Ectodermal cell (in vitro differentiated cells): ENCODE measurements at regions not wholly inside any gene's neighbourhood (a gene's known extent, or its start where the extent isn't known, plus 50 kb on each side); places are given as distances from the start of the nearest gene placed in this dataset.

Experiments
- H3K27ac ChIP-seq: 2 replicates; pipeline ENCODE4 v1.7.0; 2013; ENCODE audit warnings: mild to moderate bottlenecking, low read depth, low read length; ENCODE audit not compliant: insufficient read depth, poor library complexity, severe bottlenecking
- H3K27me3 ChIP-seq: 2 replicates; pipeline ENCODE4 v1.7.0; 2013; ENCODE audit warnings: mild to moderate bottlenecking, low read length; ENCODE audit not compliant: insufficient read depth, control insufficient read depth, poor library complexity, severe bottlenecking
- H3K36me3 ChIP-seq: one replicate; pipeline ENCODE4 v1.7.0; 2013; ENCODE audit warnings: low read length; ENCODE audit not compliant: control insufficient read depth, insufficient read depth
- H3K4me1 ChIP-seq: one replicate; pipeline ENCODE4 v1.7.0; 2013; ENCODE audit warnings: low read length; ENCODE audit not compliant: control insufficient read depth, insufficient read depth
- H3K4me3 ChIP-seq: 2 replicates; pipeline ENCODE4 v1.7.0; 2013; ENCODE audit warnings: low read depth, low read length, control low read depth; ENCODE audit not compliant: insufficient read depth
- H3K9me3 ChIP-seq: 2 replicates; pipeline ENCODE4 v1.7.0; 2013; ENCODE audit warnings: mild to moderate bottlenecking, low read length, moderate library complexity; ENCODE audit not compliant: control insufficient read depth
- WGBS, 2 experiments: methylation state at CpG; one replicate each; pipeline ENCODE4 v1.1.7; 2013; ENCODE audit warnings: missing lambda C conversion rate in 2 of 2; 5-methylcytosine and 5-hydroxymethylcytosine counted together

DNA sequence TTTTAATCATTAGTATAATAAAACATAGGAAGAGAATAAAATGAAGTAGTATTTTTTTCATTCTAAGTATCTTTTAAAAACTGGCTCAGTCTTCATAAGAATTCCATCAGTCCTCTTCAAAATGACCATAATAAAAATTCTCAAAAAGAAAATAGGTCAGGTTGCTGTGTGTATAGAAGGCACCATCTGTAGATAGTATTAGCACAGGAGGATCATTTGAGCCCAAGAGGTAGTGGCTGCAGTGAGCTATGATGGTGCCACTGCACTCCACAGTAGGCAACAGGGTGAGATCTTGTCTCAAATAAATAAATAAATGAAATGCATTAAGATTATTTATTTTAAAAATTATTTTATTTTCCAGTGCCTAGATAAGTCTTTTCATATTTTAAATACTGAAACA, 475.8 kb downstream of the ZNF804A start:
- H3K36me3 ChIP-seq: no peaks in the 10 kb centered on the region
- no peak overlapping the region for H3K27ac ChIP-seq
- no peak overlapping the region for H3K4me3 ChIP-seq
- no peaks in the 10 kb centered on the region for H3K27me3 ChIP-seq
- no peaks in the 10 kb centered on the region for H3K4me1 ChIP-seq
- H3K9me3 ChIP-seq: no peaks in the 10 kb centered on the region

GRCh38 chr2:185082749-185083148, 484.4 kb downstream of the ZNF804A start:
- no peak overlapping the region for H3K27ac ChIP-seq
- H3K4me3 ChIP-seq: no peak overlapping the region
- no peaks in the 10 kb centered on the region for H3K27me3 ChIP-seq
- no peaks in the 10 kb centered on the region for H3K4me1 ChIP-seq
- H3K36me3 ChIP-seq: no peaks in the 10 kb centered on the region
- H3K9me3 ChIP-seq: no peaks in the 10 kb centered on the region
- 88 to 90% methylated on average over 3 of the region's 3 CpGs for WGBS, 2 experiments

DNA sequence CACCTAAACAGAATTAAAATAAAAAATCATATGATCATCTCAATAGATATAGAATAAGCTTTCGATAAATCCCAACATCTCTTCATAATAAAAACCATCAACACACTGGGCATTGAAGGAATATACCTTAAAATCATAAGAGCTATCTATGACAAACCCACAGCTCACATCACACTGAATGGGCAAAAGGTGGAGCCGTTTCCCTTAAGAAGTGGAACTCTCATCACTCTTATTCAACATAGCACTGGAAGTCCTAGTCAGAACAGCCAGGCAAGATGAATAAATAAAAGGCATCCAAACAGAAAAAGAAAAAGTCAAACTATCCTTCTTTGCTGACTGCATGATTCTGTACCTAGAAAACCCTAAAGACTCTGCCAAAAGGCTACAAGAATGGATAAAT, 510.3 kb downstream of the ZNF804A start:
- Histone ChIP-seq H3K4me3 (no peak overlapping the region), H3K4me1 (no peaks in the 10 kb centered on the region), H3K36me3 (no peaks in the 10 kb centered on the region), H3K27ac (no peak overlapping the region), H3K9me3 (no peaks in the 10 kb centered on the region), H3K27me3 (no peaks in the 10 kb centered on the region)
- WGBS, 2 experiments: 86 to 95% methylated on average over 2 of the region's 2 CpGs

DNA sequence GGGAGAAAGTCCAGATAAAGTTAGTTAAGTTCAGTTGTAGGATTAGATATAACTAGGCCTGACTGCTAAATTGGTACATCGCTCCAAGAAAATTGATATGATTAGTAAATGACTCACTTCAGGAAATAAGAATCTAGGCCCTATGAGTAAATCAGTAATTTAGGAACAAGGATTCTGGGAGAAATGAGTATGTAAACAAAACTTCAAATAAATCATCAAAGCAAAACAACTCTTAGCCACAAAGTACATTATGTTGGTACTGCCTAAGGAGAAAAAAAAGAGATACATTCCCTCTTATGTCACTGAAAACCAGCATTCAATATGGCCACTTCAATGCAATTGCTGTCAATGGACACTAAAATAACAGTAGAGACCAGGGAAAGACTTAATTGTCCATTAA, 529.1 kb downstream of the ZNF804A start:
- Histone ChIP-seq H3K4me1 (no peaks in the 10 kb centered on the region), H3K9me3 (no peaks in the 10 kb centered on the region), H3K27me3 (no peaks in the 10 kb centered on the region), H3K27ac (no peak overlapping the region), H3K36me3 (no peaks in the 10 kb centered on the region), H3K4me3 (no peak overlapping the region)
- WGBS, 2 experiments: 95 to 100% methylated on average over 1 of the region's 1 CpG

DNA sequence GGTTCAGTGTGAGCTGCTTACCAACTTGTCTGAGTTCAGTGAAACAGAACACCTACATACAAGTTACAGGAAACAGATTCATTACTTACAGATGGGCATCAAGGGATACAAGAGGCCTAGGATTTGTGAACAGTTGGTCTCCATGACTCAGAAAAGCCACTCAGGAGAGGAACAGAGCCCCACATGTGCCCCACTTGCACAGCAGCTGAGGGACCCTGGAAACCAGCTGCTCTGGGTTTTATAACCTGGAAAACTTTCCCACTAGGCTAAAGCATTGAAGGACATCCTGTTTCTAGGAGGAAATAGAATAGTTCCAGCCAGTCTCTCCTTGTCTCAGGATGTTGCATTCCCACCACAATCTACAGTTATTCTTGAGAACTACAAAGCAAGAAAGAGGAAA, 530.0 kb downstream of the ZNF804A start:
- Histone ChIP-seq H3K36me3 (no peaks in the 10 kb centered on the region), H3K4me1 (no peaks in the 10 kb centered on the region), H3K4me3 (no peak overlapping the region), H3K9me3 (no peaks in the 10 kb centered on the region), H3K27me3 (no peaks in the 10 kb centered on the region), H3K27ac (no peak overlapping the region)

DNA sequence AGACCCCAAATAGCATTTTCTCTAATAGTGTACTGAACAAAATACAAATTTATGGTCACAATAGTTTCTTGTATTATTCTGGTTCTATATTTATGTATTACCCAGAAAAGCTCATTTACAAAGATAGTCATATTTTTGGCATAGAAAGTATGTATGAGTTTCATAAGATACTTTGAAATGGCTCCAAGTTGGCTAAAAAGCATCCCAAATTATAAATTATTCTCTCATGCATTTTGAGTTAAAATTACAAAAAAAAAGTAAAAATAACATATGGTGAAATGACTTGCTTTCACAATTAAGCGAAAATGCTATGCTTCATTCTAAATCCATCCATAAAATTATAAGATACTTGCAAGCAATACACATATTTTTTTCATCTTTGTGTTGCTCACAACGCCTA, 530.7 kb downstream of the ZNF804A start:
- Histone ChIP-seq H3K4me1 (no peaks in the 10 kb centered on the region), H3K4me3 (no peak overlapping the region), H3K27me3 (no peaks in the 10 kb centered on the region), H3K36me3 (no peaks in the 10 kb centered on the region), H3K9me3 (no peaks in the 10 kb centered on the region), H3K27ac (no peak overlapping the region)
- WGBS, 2 experiments: 43 to 60% methylated on average over 1 of the region's 2 CpGs

DNA sequence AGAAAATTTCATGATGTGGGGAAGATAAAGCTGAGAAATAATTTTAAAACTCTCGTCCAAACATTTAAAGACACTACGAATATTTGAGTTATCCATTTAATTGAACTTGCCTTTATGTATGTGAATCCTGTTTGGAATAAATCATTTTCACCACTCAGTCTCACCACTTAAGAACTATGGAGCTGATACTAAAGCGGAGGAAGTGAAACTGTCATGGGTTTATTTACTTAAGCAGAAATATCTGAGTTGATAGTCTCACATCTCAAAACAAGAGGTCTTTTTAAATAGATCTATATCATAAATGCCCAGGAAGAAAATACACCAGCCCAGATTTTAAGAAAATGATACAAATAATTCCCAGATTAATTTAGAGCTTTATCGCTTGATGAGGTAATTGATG, 532.4 kb downstream of the ZNF804A start:
- no peaks in the 10 kb centered on the region for H3K9me3 ChIP-seq
- no peak overlapping the region for H3K27ac ChIP-seq
- WGBS, 2 experiments: 100% methylated on average over 2 of the region's 4 CpGs; no CpG with 5 or more reads in 1 of the 2 experiments
- H3K27me3 ChIP-seq: no peaks in the 10 kb centered on the region
- H3K4me3 ChIP-seq: no peak overlapping the region
- no peaks in the 10 kb centered on the region for H3K4me1 ChIP-seq
- no peaks in the 10 kb centered on the region for H3K36me3 ChIP-seq

GRCh38 chr2:185132501-185133041, 534.2 kb downstream of the ZNF804A start:
- H3K4me1 ChIP-seq: no peaks in the 10 kb centered on the region
- H3K36me3 ChIP-seq: no peaks in the 10 kb centered on the region
- H3K27ac ChIP-seq: no peak overlapping the region
- H3K27me3 ChIP-seq: no peaks in the 10 kb centered on the region
- H3K4me3 ChIP-seq: no peak overlapping the region
- H3K9me3 ChIP-seq: no peaks in the 10 kb centered on the region
- WGBS, 2 experiments: 96 to 97% methylated on average over 39 of the region's 39 CpGs

DNA sequence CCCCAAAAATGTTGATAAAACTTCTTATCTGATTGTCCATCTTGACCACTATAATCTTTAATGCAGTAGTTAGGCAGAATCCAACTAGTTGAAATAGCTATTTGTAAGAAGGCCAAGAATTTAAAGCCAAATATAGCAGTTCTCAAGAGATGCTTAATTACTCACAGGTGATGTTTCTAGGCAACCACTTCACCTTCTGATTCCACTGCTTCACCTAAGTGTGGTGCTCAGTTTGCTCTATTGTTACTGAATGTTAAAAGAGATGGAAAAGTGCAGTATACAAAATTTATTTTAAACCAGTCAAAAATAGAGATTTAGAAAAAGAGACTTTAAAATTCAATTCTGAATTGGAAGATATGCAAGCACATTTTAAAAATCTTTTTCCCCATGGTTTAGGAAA, 539.4 kb downstream of the ZNF804A start:
- no peak overlapping the region for H3K27ac ChIP-seq
- H3K9me3 ChIP-seq: no peaks in the 10 kb centered on the region
- no peaks in the 10 kb centered on the region for H3K27me3 ChIP-seq
- no peak overlapping the region for H3K4me3 ChIP-seq
- no peaks in the 10 kb centered on the region for H3K4me1 ChIP-seq
- H3K36me3 ChIP-seq: no peaks in the 10 kb centered on the region

DNA sequence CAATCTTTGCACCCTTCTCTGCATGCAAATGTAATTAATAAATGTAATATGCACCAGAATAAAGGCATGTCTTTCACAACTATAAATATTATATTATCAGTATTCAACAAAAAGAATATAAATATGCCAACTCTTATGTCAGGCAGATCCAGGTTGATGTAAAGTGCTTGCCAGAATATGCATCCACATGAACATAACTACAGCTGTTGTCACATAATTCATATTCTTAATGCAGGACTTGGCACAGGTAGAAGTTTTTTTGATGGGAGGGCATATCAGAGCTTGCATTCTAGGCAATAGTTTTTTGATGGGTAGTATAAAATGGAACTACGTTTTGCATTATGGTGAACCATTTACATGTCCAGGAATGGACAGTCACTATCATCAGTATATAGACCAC, 544.3 kb downstream of the ZNF804A start:
- H3K36me3 ChIP-seq: no peaks in the 10 kb centered on the region
- H3K9me3 ChIP-seq: no peaks in the 10 kb centered on the region
- H3K27me3 ChIP-seq: no peaks in the 10 kb centered on the region
- WGBS, 2 experiments: 63 to 100% methylated on average over 1 of the region's 1 CpG
- H3K4me1 ChIP-seq: no peaks in the 10 kb centered on the region
- H3K27ac ChIP-seq: no peak overlapping the region
- H3K4me3 ChIP-seq: no peak overlapping the region
